Peyer's patch (tissue), 4 donors: ENCODE measurements at regions not wholly inside any gene's neighbourhood (a gene's known extent, or its start where the extent isn't known, plus 50 kb on each side); places are given as distances from the start of the nearest gene placed in this dataset.

ENCODE experiments used
- DNase-seq, 3 donors: peaks; one replicate each; pipeline ENCODE4 v3.0.0-alpha.2; 2017 to 2019
- H3K27ac ChIP-seq, 4 donors: fragments of 200-600 bp; sonication (generic); one replicate each; pipeline ENCODE4 v1.5.1; 2016 to 2019
- H3K27me3 ChIP-seq, 2 donors: fragments of 200-600 bp; sonication (generic); one replicate each; pipeline ENCODE4 v1.5.1; 2019
- H3K36me3 ChIP-seq, 3 donors: fragments of 200-600 bp; sonication (generic); one replicate each; pipeline ENCODE4 v1.5.1; 2016 to 2019
- H3K4me1 ChIP-seq, 4 donors: fragments of 200-600 bp; sonication (generic); one replicate each; pipeline ENCODE4 v1.5.1; 2016 to 2019
- H3K4me3 ChIP-seq, 4 donors: fragments of 200-600 bp; sonication (generic); 1 replicate in 3 of 4; 2 replicates in 1 of 4; pipeline ENCODE4 v1.5.1; 2016 to 2019; ENCODE audit warnings: mild to moderate bottlenecking in 1 of 4
- H3K9me3 ChIP-seq, 4 donors: fragments of 200-600 bp; sonication (generic); one replicate each; pipeline ENCODE4 v1.5.1; 2016 to 2019; ENCODE audit warnings: mild to moderate bottlenecking in 1 of 4
- POLR2A ChIP-seq, 2 donors: fragments of 450-650 bp; IDR thresholded peaks; one replicate each; pipeline ENCODE4 v1.5.1; 2017; ENCODE audit warnings: antibody characterized with exemption in 2 of 2, mild to moderate bottlenecking in 2 of 2, moderate library complexity in 2 of 2
- TF ChIP-seq, protein P1 (sequence below), 6 experiments: fragments of 450-650 bp in 4 of 6; fragments of 200-600 bp in 2 of 6; sonication (generic) in 1 of 6; IDR thresholded peaks; one replicate each; pipeline ENCODE4 v1.5.1; 2017 to 2019; ENCODE audit warnings: antibody characterized with exemption in 6 of 6, mild to moderate bottlenecking in 3 of 6, moderate library complexity in 1 of 6

DNA sequence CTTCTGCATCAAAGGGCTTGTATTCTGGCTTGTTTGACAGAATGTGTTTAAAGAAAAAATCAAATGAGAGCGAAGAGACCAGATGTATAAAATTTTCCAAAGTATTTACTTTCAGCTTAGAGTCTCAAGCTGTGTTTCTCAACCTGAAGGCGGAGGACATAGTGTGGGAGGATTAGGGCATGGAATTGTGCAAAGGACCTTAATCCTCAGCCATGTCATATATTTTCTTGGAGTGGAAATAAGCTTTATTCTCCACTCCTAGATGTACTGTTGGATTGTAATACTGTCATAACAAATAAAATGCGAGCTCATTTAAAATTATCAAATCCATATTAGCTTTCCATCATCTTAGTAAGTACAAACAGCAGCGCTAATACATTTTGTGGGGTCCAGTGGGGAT is 154.0 kb downstream of the PAH start:
- DNase-seq, result no peak
- TF ChIP-seq, protein P1, sequence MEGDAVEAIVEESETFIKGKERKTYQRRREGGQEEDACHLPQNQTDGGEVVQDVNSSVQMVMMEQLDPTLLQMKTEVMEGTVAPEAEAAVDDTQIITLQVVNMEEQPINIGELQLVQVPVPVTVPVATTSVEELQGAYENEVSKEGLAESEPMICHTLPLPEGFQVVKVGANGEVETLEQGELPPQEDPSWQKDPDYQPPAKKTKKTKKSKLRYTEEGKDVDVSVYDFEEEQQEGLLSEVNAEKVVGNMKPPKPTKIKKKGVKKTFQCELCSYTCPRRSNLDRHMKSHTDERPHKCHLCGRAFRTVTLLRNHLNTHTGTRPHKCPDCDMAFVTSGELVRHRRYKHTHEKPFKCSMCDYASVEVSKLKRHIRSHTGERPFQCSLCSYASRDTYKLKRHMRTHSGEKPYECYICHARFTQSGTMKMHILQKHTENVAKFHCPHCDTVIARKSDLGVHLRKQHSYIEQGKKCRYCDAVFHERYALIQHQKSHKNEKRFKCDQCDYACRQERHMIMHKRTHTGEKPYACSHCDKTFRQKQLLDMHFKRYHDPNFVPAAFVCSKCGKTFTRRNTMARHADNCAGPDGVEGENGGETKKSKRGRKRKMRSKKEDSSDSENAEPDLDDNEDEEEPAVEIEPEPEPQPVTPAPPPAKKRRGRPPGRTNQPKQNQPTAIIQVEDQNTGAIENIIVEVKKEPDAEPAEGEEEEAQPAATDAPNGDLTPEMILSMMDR (IDR thresholded peaks at IDR 0.05), result no peak
- TF ChIP-seq POLR2A (IDR thresholded peaks at IDR 0.05), result no peak
- Histone ChIP-seq H3K4me1 (no peaks in the 10 kb centered on the region), H3K27me3 (no peaks in the 10 kb centered on the region), H3K9me3 (no peaks in the 10 kb centered on the region), H3K36me3 (no peaks in the 10 kb centered on the region), H3K27ac (no peak overlapping the region), H3K4me3 (no peak overlapping the region)

DNA sequence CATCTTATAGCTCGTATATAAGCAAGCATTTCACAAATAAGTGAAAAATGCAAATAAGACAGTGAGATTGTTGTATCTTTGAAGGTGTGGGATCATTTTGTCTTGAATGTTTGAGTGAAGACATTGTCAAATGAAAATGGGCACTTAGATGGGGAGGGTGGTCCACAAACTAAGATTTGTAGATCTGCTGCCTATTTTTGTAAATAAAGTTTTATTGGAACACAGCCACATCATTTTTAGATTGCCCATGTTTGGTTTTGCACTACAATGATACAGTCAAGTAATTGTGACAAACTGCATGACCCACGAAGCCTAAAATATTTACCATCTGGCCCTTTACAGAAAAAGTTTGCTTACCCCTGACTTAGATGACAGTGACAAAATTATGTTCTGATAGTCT is 156.7 kb downstream of the PAH start:
- no peak overlapping the region for H3K4me3 ChIP-seq
- no peaks in the 10 kb centered on the region for H3K36me3 ChIP-seq
- no peaks in the 10 kb centered on the region for H3K9me3 ChIP-seq
- H3K4me1 ChIP-seq, result no peaks in the 10 kb centered on the region
- no peak overlapping the region for H3K27ac ChIP-seq
- no peak for DNase-seq
- H3K27me3 ChIP-seq, result no peaks in the 10 kb centered on the region
- TF ChIP-seq POLR2A (IDR thresholded peaks at IDR 0.05), result no peak
- TF ChIP-seq, protein P1 (IDR thresholded peaks at IDR 0.05), result no peak

DNA sequence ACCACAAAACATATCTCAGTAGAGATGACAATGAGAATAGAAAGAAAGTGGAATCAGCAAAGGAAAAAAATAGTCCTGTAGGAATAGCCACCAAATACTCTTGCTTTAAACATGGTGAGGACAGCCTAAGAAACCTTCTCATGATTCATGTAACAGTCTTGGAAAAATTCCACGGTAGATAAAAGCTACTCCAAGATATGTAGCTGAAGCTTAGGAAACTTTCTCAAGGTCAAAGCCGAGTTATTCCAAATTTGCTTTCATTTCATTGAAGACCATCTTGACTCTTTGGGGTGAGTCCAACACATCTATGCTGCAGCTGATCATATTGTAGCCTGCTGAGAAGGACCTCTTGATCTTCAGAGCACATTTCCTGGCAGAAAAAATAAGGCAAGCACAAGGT is 157.6 kb downstream of the PAH start:
- H3K4me1 ChIP-seq, result no peaks in the 10 kb centered on the region
- DNase-seq, result no peak
- H3K27me3 ChIP-seq, result no peaks in the 10 kb centered on the region
- no peak overlapping the region for H3K27ac ChIP-seq
- H3K4me3 ChIP-seq, result no peak overlapping the region
- no peaks in the 10 kb centered on the region for H3K36me3 ChIP-seq
- no peaks in the 10 kb centered on the region for H3K9me3 ChIP-seq
- TF ChIP-seq POLR2A (IDR thresholded peaks at IDR 0.05), result no peak
- TF ChIP-seq, protein P1 (IDR thresholded peaks at IDR 0.05), result no peak

DNA sequence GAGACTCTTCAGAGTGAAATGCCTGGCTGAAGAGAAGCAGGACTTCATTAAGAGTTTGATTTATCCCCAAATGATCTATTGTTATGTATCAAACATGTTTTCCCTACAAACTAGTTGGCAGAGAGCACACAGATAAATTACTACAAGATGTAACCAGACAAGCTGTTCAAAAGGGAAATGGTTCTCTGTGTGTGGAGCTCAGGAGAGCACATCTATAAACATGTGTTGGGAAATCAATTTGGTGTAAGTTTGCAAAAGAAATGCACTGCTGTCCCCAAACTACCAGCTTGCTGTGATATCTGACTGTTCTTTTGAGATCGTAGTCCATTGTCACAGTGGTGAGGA is 159.2 kb downstream of the PAH start:
- no peaks in the 10 kb centered on the region for H3K27me3 ChIP-seq
- no peak for DNase-seq
- no peak for TF ChIP-seq POLR2A (IDR thresholded peaks at IDR 0.05)
- H3K27ac ChIP-seq, result no peak overlapping the region
- H3K36me3 ChIP-seq, result no peaks in the 10 kb centered on the region
- no peaks in the 10 kb centered on the region for H3K4me1 ChIP-seq
- H3K9me3 ChIP-seq, result no peaks in the 10 kb centered on the region
- no peak overlapping the region for H3K4me3 ChIP-seq

DNA sequence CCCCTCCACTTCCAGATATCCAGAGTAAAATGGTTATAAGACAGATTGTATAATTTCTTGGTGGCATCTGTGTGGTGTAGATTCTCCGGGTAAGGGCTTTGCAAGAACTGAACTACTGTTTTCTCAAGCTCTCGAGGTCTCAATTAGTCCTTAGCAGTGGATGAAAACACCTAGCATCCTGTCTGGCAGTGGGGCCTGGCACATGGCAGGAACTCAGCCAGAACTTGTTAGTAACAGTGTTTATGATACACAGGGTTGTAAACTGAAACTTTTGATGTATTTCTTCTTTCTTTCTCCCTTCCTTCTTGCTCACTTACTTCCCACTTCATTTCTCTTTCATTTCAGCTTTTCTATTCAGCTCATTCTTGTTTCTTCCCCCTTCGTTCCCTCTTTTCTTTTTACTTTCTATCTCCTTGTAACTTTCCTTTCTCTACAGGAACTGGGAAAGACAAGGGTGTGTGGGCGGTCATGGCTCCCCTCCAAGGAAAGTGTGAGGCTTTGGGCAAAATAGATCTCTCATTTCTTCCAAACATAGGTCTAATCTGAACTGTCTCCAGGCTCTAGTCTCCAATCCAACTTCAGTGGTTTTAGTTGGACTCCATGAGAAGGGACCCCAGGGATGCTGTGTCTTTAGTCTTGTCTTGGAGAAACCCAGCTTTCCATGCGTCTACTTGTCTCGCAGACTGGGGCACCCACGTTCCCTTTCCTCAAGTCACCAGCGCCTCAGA is 159.7 kb downstream of the PAH start:
- DNase-seq, result no peak
- Histone ChIP-seq H3K36me3 (no peaks in the 10 kb centered on the region), H3K4me1 (no peaks in the 10 kb centered on the region), H3K27ac (no peak overlapping the region), H3K4me3 (no peak overlapping the region), H3K9me3 (no peaks in the 10 kb centered on the region), H3K27me3 (no peaks in the 10 kb centered on the region)
- TF ChIP-seq POLR2A (IDR thresholded peaks at IDR 0.05), result no peak
- TF ChIP-seq, protein P1 (IDR thresholded peaks at IDR 0.05), result no peak

DNA sequence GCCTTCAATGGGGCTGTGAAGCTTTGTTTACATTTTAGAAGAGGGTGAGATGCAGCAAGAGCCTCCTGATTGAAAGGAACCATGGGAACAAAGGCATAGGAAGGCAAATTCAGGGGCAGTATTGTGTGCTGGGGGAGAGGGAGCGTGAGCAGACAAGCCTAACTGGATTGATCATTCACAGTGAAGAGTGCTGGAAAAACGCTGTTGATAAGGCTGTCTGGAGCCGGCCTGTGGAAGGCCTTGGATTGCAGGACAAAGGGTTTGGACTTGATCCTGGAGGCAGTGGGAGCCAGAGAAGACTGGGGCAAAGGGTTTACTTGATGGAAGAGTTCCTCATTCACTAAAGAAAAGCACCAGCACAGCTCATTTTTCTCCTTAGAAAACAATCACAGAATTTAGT is 160.5 kb downstream of the PAH start:
- no peaks in the 10 kb centered on the region for H3K27me3 ChIP-seq
- H3K4me3 ChIP-seq, result no peak overlapping the region
- DNase-seq, result no peak
- no peaks in the 10 kb centered on the region for H3K36me3 ChIP-seq
- H3K27ac ChIP-seq, result no peak overlapping the region
- no peaks in the 10 kb centered on the region for H3K9me3 ChIP-seq
- TF ChIP-seq, protein P1 (IDR thresholded peaks at IDR 0.05), result no peak
- TF ChIP-seq POLR2A (IDR thresholded peaks at IDR 0.05), result no peak
- H3K4me1 ChIP-seq, result no peaks in the 10 kb centered on the region
